Gastrocnemius medialis (tissue), 4 donors: ENCODE measurements at regions not wholly inside any gene's neighbourhood (a gene's known extent, or its start where the extent isn't known, plus 50 kb on each side); places are given as distances from the start of the nearest gene placed in this dataset.

Experiments used
- POLR2A ChIP-seq, 2 donors: fragments of 450-650 bp; IDR thresholded peaks; one replicate each; pipeline ENCODE4 v1.6.1; 2017; ENCODE audit warnings: antibody characterized with exemption in 2 of 2, mild to moderate bottlenecking in 2 of 2, moderate library complexity in 2 of 2
- TF ChIP-seq, protein P1 (sequence below), 5 experiments: fragments of 450-650 bp in 3 of 5; fragments of 200-600 bp in 2 of 5; sonication (generic) in 2 of 5; IDR thresholded peaks in 4 of 5; conservative IDR thresholded peaks in 1 of 5; 1 replicate in 4 of 5; 2 replicates in 1 of 5; pipeline ENCODE4 v1.5.1; 2016 to 2019; ENCODE audit warnings: antibody characterized with exemption in 5 of 5, mild to moderate bottlenecking in 3 of 5, moderate library complexity in 3 of 5

DNA sequence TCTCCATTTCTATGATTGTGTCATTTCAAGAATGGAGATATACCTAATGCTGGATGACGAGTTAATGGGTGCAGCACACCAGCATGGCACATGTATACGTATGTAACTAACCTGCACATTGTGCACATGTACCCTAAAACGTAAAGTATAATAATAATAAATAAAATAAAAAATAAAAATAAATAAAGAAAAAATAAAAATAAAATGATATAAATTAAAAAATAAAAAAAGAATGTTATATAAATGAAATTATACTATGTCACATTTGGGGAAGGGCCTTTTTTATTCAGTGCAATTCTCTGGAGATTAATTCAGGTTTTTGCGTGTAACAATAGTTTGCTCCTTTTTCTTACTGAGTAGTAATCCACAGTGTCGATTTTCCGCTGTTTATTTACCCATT lies 763.5 kb upstream of the POU3F3 start:
- TF ChIP-seq, protein P1, sequence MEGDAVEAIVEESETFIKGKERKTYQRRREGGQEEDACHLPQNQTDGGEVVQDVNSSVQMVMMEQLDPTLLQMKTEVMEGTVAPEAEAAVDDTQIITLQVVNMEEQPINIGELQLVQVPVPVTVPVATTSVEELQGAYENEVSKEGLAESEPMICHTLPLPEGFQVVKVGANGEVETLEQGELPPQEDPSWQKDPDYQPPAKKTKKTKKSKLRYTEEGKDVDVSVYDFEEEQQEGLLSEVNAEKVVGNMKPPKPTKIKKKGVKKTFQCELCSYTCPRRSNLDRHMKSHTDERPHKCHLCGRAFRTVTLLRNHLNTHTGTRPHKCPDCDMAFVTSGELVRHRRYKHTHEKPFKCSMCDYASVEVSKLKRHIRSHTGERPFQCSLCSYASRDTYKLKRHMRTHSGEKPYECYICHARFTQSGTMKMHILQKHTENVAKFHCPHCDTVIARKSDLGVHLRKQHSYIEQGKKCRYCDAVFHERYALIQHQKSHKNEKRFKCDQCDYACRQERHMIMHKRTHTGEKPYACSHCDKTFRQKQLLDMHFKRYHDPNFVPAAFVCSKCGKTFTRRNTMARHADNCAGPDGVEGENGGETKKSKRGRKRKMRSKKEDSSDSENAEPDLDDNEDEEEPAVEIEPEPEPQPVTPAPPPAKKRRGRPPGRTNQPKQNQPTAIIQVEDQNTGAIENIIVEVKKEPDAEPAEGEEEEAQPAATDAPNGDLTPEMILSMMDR (IDR thresholded peaks at IDR 0.05 in 4 of 5, conservative IDR thresholded peaks at IDR 0.05 in 1 of 5) = no peak
- TF ChIP-seq POLR2A (IDR thresholded peaks at IDR 0.05) = no peak
